ENCODE measurements at regions not wholly inside any gene's neighbourhood (a gene's known extent, or its start where the extent isn't known, plus 50 kb on each side); places are given as distances from the start of the nearest gene placed in this dataset.

DNA sequence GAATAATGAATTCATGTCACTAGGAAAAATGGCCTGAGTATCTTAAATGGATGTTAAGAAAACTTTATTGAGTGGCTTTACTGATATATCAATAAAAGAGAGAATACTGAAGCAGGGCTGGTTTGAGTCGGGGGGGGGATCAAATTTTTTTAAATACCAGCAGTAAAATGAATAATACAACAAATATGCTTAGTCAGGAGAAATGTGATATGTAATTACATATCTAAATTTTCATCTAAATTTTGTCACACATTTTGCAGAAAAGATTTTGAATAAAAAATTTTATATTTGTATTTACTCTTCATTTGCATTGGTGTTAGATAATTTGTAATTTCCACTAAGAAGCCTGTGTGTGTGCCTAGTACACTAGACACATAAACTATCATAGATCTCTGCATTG lies 2300.2 kb downstream of the MRPL39 start:
- H3K36me3 ChIP-seq (ENCODE audit: insufficient read depth, low read length), result no peaks in the 10 kb centered on the region
- ATAC-seq (ENCODE audit: insufficient read depth, low read depth) (no peak), DNase-seq (no peak)
- H3K4me2 ChIP-seq (ENCODE audit: insufficient read depth, low read length), result no peak overlapping the region
- H3K79me2 ChIP-seq (ENCODE audit: insufficient read depth, low read length), result no peaks in the 10 kb centered on the region
- no peak overlapping the region for H3K27ac ChIP-seq (ENCODE audit: low read length)
- H4K20me1 ChIP-seq (ENCODE audit: insufficient read depth, low read length), result no peaks in the 10 kb centered on the region
- H3K4me3 ChIP-seq (ENCODE audit: low read depth in 1 of 2, low read length in 2 of 2), result no peak overlapping the region
- no peak overlapping the region for H3K9ac ChIP-seq (ENCODE audit: low read depth, low read length)
- H3K4me1 ChIP-seq (ENCODE audit: insufficient read depth, low read length), result no peaks in the 10 kb centered on the region
- no peak overlapping the region for H2AFZ ChIP-seq (ENCODE audit: low read depth, low read length)
- H3K27me3 ChIP-seq (ENCODE audit: insufficient read depth, low read length, poor library complexity), result no peaks in the 10 kb centered on the region
- TF ChIP-seq, protein P1, sequence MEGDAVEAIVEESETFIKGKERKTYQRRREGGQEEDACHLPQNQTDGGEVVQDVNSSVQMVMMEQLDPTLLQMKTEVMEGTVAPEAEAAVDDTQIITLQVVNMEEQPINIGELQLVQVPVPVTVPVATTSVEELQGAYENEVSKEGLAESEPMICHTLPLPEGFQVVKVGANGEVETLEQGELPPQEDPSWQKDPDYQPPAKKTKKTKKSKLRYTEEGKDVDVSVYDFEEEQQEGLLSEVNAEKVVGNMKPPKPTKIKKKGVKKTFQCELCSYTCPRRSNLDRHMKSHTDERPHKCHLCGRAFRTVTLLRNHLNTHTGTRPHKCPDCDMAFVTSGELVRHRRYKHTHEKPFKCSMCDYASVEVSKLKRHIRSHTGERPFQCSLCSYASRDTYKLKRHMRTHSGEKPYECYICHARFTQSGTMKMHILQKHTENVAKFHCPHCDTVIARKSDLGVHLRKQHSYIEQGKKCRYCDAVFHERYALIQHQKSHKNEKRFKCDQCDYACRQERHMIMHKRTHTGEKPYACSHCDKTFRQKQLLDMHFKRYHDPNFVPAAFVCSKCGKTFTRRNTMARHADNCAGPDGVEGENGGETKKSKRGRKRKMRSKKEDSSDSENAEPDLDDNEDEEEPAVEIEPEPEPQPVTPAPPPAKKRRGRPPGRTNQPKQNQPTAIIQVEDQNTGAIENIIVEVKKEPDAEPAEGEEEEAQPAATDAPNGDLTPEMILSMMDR (IDR thresholded peaks at IDR 0.05; ENCODE audit: borderline replicate concordance, extremely low read depth, low read length, poor library complexity, severe bottlenecking), result no peak
- TF ChIP-seq EZH2 (IDR thresholded peaks at IDR 0.05; ENCODE audit: borderline replicate concordance, low read depth, low read length, severe bottlenecking), result no peak
- H3K9me3 ChIP-seq (ENCODE audit: insufficient read depth, low read length, severe bottlenecking), result no peaks in the 10 kb centered on the region

DNA sequence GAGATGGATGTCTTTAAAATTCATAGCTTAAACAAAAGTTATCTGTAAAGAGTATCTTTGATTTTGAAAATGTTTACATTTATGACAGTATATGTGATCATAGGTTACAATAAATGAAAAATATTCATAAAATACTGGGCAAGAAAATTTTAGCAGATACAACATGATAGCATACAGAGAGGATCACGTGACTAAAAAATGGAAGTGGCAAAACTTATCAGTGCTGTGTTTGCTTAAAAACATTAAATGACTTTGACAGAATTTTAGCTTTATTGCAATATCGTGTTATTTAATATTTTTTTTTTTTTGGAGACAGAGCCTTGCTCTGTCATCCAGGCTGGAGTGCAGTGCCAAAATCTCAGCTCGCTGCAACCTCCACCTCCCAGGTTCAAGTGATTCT lies 2294.1 kb downstream of the NCAM2 start:
- Histone ChIP-seq H3K27ac (ENCODE audit: low read length) (no peak overlapping the region), H3K79me2 (ENCODE audit: insufficient read depth, low read length) (no peaks in the 10 kb centered on the region), H4K20me1 (ENCODE audit: insufficient read depth, low read length) (no peaks in the 10 kb centered on the region), H3K9ac (ENCODE audit: low read depth, low read length) (no peak overlapping the region), H3K4me2 (ENCODE audit: insufficient read depth, low read length) (no peak overlapping the region), H3K4me1 (ENCODE audit: insufficient read depth, low read length) (no peaks in the 10 kb centered on the region), H2AFZ (ENCODE audit: low read depth, low read length) (no peak overlapping the region), H3K36me3 (ENCODE audit: insufficient read depth, low read length) (no peaks in the 10 kb centered on the region), H3K4me3 (ENCODE audit: low read depth in 1 of 2, low read length in 2 of 2) (no peak overlapping the region), H3K9me3 (ENCODE audit: insufficient read depth, low read length, severe bottlenecking) (no peaks in the 10 kb centered on the region), H3K27me3 (ENCODE audit: insufficient read depth, low read length, poor library complexity) (no peaks in the 10 kb centered on the region)
- ATAC-seq (ENCODE audit: insufficient read depth, low read depth), result no peak
- TF ChIP-seq, protein P1 (IDR thresholded peaks at IDR 0.05; ENCODE audit: borderline replicate concordance, extremely low read depth, low read length, poor library complexity, severe bottlenecking), result no peak
- no peak for TF ChIP-seq EZH2 (IDR thresholded peaks at IDR 0.05; ENCODE audit: borderline replicate concordance, low read depth, low read length, severe bottlenecking)
- DNase-seq, result no peak

GRCh38 chr21:23281917-23282316 lies 2283.7 kb downstream of the NCAM2 start:
- no peaks in the 10 kb centered on the region for H3K9me3 ChIP-seq (ENCODE audit: insufficient read depth, low read length, severe bottlenecking)
- H3K4me3 ChIP-seq (ENCODE audit: low read depth in 1 of 2, low read length in 2 of 2), result no peak overlapping the region
- no peak overlapping the region for H3K9ac ChIP-seq (ENCODE audit: low read depth, low read length)
- H4K20me1 ChIP-seq (ENCODE audit: insufficient read depth, low read length), result no peaks in the 10 kb centered on the region
- H2AFZ ChIP-seq (ENCODE audit: low read depth, low read length), result no peak overlapping the region
- DNase-seq (no peak), ATAC-seq (ENCODE audit: insufficient read depth, low read depth) (no peak)
- H3K36me3 ChIP-seq (ENCODE audit: insufficient read depth, low read length), result no peaks in the 10 kb centered on the region
- H3K27me3 ChIP-seq (ENCODE audit: insufficient read depth, low read length, poor library complexity), result no peaks in the 10 kb centered on the region
- no peaks in the 10 kb centered on the region for H3K79me2 ChIP-seq (ENCODE audit: insufficient read depth, low read length)
- H3K4me1 ChIP-seq (ENCODE audit: insufficient read depth, low read length), result no peaks in the 10 kb centered on the region
- TF ChIP-seq EZH2 (IDR thresholded peaks at IDR 0.05; ENCODE audit: borderline replicate concordance, low read depth, low read length, severe bottlenecking), result no peak
- TF ChIP-seq, protein P1 (IDR thresholded peaks at IDR 0.05; ENCODE audit: borderline replicate concordance, extremely low read depth, low read length, poor library complexity, severe bottlenecking), result no peak
- no peak overlapping the region for H3K27ac ChIP-seq (ENCODE audit: low read length)
- H3K4me2 ChIP-seq (ENCODE audit: insufficient read depth, low read length), result no peak overlapping the region

GRCh38 chr21:23249760-23250159 lies 2251.6 kb downstream of the NCAM2 start:
- DNase-seq (no peak), ATAC-seq (ENCODE audit: insufficient read depth, low read depth) (no peak)
- no peak overlapping the region for H3K4me2 ChIP-seq (ENCODE audit: insufficient read depth, low read length)
- no peak overlapping the region for H3K27ac ChIP-seq (ENCODE audit: low read length)
- H3K79me2 ChIP-seq (ENCODE audit: insufficient read depth, low read length), result no peaks in the 10 kb centered on the region
- H2AFZ ChIP-seq (ENCODE audit: low read depth, low read length), result no peak overlapping the region
- H3K4me1 ChIP-seq (ENCODE audit: insufficient read depth, low read length), result no peaks in the 10 kb centered on the region
- no peaks in the 10 kb centered on the region for H4K20me1 ChIP-seq (ENCODE audit: insufficient read depth, low read length)
- H3K36me3 ChIP-seq (ENCODE audit: insufficient read depth, low read length), result no peaks in the 10 kb centered on the region
- H3K27me3 ChIP-seq (ENCODE audit: insufficient read depth, low read length, poor library complexity), result no peaks in the 10 kb centered on the region
- no peak for TF ChIP-seq EZH2 (IDR thresholded peaks at IDR 0.05; ENCODE audit: borderline replicate concordance, low read depth, low read length, severe bottlenecking)
- TF ChIP-seq, protein P1 (IDR thresholded peaks at IDR 0.05; ENCODE audit: borderline replicate concordance, extremely low read depth, low read length, poor library complexity, severe bottlenecking), result no peak
- H3K9ac ChIP-seq (ENCODE audit: low read depth, low read length), result no peak overlapping the region
- no peaks in the 10 kb centered on the region for H3K9me3 ChIP-seq (ENCODE audit: insufficient read depth, low read length, severe bottlenecking)
- no peak overlapping the region for H3K4me3 ChIP-seq (ENCODE audit: low read depth in 1 of 2, low read length in 2 of 2)

All from DND-41 (cell line).